ENCODE measurements at regions not wholly inside any gene's neighbourhood (a gene's known extent, or its start where the extent isn't known, plus 50 kb on each side); places are given as distances from the start of the nearest gene placed in this dataset.

DNA sequence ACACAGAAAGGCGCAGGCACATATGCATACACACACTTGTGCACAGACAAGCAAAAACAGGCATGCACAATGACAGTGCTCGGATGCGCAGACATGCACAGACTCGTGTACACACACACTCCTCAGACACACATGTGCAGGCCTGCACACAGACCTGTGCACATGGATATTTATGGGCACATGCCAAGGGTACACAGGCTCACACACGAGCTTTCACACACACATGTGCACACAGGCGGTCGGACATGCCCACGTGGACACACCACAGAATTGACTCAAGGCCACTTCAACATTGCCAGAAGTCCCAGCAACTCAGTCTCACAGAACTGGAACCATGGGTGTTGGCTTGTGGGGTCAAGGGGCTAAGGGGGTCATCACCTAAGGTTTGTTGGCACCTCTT, 206.8 kb downstream of the URI1 start:
- no peaks in the 10 kb centered on the region for H3K4me1 ChIP-seq
- peaks cover 47% of the 10 kb centered on the region for H3K27me3 ChIP-seq (ENCODE audit: low read depth)
- DNase-seq: no peak
- TF ChIP-seq, protein P1, sequence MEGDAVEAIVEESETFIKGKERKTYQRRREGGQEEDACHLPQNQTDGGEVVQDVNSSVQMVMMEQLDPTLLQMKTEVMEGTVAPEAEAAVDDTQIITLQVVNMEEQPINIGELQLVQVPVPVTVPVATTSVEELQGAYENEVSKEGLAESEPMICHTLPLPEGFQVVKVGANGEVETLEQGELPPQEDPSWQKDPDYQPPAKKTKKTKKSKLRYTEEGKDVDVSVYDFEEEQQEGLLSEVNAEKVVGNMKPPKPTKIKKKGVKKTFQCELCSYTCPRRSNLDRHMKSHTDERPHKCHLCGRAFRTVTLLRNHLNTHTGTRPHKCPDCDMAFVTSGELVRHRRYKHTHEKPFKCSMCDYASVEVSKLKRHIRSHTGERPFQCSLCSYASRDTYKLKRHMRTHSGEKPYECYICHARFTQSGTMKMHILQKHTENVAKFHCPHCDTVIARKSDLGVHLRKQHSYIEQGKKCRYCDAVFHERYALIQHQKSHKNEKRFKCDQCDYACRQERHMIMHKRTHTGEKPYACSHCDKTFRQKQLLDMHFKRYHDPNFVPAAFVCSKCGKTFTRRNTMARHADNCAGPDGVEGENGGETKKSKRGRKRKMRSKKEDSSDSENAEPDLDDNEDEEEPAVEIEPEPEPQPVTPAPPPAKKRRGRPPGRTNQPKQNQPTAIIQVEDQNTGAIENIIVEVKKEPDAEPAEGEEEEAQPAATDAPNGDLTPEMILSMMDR (IDR thresholded peaks at IDR 0.05; ENCODE audit: borderline replicate concordance): no peak
- no peaks in the 10 kb centered on the region for H3K9me3 ChIP-seq (replicated peaks)
- no peak overlapping the region for H3K4me3 ChIP-seq
- intact Hi-C loops (cut with micrococcal nuclease): no loop called here
- no peaks in the 10 kb centered on the region for H3K36me3 ChIP-seq
- no peak overlapping the region for H3K27ac ChIP-seq (replicated peaks)

GRCh38 chr19:30149300-30149699, 207.3 kb downstream of the URI1 start:
- intact Hi-C loops (cut with micrococcal nuclease): no loop called here
- Histone ChIP-seq H3K4me3 (no peak overlapping the region), H3K36me3 (no peaks in the 10 kb centered on the region), H3K9me3 (replicated peaks) (no peaks in the 10 kb centered on the region), H3K27me3 (ENCODE audit: low read depth) (peaks cover 44% of the 10 kb centered on the region), H3K4me1 (no peaks in the 10 kb centered on the region), H3K27ac (replicated peaks) (no peak overlapping the region)
- TF ChIP-seq, protein P1 (IDR thresholded peaks at IDR 0.05; ENCODE audit: borderline replicate concordance): no peak
- DNase-seq: no peak

GRCh38 chr19:30150626-30151025, 208.6 kb downstream of the URI1 start:
- H3K4me1 ChIP-seq: no peaks in the 10 kb centered on the region
- no peaks in the 10 kb centered on the region for H3K36me3 ChIP-seq
- H3K9me3 ChIP-seq (replicated peaks): no peaks in the 10 kb centered on the region
- intact Hi-C loops (cut with micrococcal nuclease): no loop called here
- no peak overlapping the region for H3K4me3 ChIP-seq
- TF ChIP-seq, protein P1 (IDR thresholded peaks at IDR 0.05; ENCODE audit: borderline replicate concordance): no peak
- H3K27ac ChIP-seq (replicated peaks): no peak overlapping the region
- peaks cover 30% of the 10 kb centered on the region for H3K27me3 ChIP-seq (ENCODE audit: low read depth)
- DNase-seq: no peak

DNA sequence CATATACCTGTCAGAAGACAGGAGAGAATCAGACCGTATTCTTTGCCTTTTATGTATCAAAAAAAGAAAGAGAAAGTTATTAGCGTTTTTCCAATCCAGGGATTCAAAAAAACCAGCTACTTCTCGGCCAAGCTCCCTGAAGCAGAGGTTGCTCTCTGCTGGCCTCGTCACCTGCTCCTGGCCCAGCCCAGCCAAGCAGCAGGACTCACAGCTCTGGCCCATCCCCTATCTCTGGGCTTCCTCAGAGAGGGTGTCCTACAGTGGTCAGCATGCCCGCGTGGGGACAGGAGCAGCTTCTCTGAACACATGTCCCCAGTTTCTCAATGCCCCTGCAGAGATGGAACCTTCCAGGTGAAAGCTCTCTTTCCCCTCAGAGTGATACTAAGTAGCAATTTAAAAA, 209.0 kb downstream of the URI1 start:
- Histone ChIP-seq H3K4me1 (no peaks in the 10 kb centered on the region), H3K27me3 (ENCODE audit: low read depth) (peaks cover 28% of the 10 kb centered on the region), H3K4me3 (no peak overlapping the region), H3K27ac (replicated peaks) (no peak overlapping the region), H3K36me3 (no peaks in the 10 kb centered on the region), H3K9me3 (replicated peaks) (no peaks in the 10 kb centered on the region)
- intact Hi-C loops (cut with micrococcal nuclease): no loop called here
- TF ChIP-seq, protein P1 (IDR thresholded peaks at IDR 0.05; ENCODE audit: borderline replicate concordance): no peak
- no peak for DNase-seq

- TF ChIP-seq, protein P1 (IDR thresholded peaks at IDR 0.05; ENCODE audit: borderline replicate concordance): no peak
- intact Hi-C loops (cut with micrococcal nuclease): no loop called here
- H3K27ac ChIP-seq (replicated peaks): no peak overlapping the region
- no peaks in the 10 kb centered on the region for H3K4me1 ChIP-seq
- no peak overlapping the region for H3K4me3 ChIP-seq
- no peaks in the 10 kb centered on the region for H3K9me3 ChIP-seq (replicated peaks)
- H3K36me3 ChIP-seq: no peaks in the 10 kb centered on the region
- peaks cover 36% of the 10 kb centered on the region for H3K27me3 ChIP-seq (ENCODE audit: low read depth)
- no peak for DNase-seq
Observed at GRCh38 chr19:30152510-30153291, 210.7 kb downstream of the URI1 start.

Data from left ventricle myocardium inferior (tissue), 1 donor.